ENCODE measurements at regions not wholly inside any gene's neighbourhood (a gene's known extent, or its start where the extent isn't known, plus 50 kb on each side); places are given as distances from the start of the nearest gene placed in this dataset.

DNA sequence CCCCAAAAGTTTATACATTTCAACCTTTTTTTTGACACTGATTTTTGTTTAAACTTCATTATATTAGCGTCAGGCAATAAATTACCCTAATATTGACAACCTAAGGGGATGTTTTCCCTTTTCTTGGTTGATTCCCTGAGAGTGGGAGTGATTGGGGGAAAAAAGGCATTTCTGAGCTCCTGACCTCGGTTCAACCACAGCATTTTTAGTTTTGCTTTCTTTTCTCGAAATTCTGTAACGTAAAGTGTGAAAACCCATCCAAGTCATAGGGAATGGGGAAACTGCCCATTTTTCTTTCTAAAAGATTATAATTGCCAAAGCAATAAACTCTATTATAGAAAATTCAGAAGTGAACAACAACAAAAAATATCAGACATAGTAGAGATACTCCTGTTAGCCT, 67.9 kb upstream of the SPACA1 start:
- TF ChIP-seq, protein P1, sequence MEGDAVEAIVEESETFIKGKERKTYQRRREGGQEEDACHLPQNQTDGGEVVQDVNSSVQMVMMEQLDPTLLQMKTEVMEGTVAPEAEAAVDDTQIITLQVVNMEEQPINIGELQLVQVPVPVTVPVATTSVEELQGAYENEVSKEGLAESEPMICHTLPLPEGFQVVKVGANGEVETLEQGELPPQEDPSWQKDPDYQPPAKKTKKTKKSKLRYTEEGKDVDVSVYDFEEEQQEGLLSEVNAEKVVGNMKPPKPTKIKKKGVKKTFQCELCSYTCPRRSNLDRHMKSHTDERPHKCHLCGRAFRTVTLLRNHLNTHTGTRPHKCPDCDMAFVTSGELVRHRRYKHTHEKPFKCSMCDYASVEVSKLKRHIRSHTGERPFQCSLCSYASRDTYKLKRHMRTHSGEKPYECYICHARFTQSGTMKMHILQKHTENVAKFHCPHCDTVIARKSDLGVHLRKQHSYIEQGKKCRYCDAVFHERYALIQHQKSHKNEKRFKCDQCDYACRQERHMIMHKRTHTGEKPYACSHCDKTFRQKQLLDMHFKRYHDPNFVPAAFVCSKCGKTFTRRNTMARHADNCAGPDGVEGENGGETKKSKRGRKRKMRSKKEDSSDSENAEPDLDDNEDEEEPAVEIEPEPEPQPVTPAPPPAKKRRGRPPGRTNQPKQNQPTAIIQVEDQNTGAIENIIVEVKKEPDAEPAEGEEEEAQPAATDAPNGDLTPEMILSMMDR (conservative IDR thresholded peaks at IDR 0.05 in 1 of 2, IDR thresholded peaks at IDR 0.05 in 1 of 2; ENCODE audit: extremely low read depth in 1 of 2, insufficient read depth in 1 of 2, low read depth in 1 of 2, low read length in 2 of 2) = no peak
- TF ChIP-seq EZH2 (IDR thresholded peaks at IDR 0.05; ENCODE audit: borderline replicate concordance, low read length) = no peak
